HCT116 (cell line): ENCODE measurements at regions not wholly inside any gene's neighbourhood (a gene's known extent, or its start where the extent isn't known, plus 50 kb on each side); places are given as distances from the start of the nearest gene placed in this dataset.

Experiments used
- ATAC-seq: fragments of 200-7000 bp; cut with Tn5 transposase; 2 replicates; pipeline ENCODE4 v1.9.1; 2020; ENCODE audit warnings: mild to moderate bottlenecking, moderate library complexity
- BruUV-seq: library from RNA; stranded (reverse); fragments of 400-500 nt; replicated peaks from 2 replicates; lab custom pipeline; 2021; lab: Mats Ljungman, UMichigan
- CTCF ChIA-PET: fragments of 300-600 bp; sonication (Branson Sonifier 250); formaldehyde crosslinking; loops from one replicate; lab custom pipeline; 2021; ENCODE audit warnings: antibody characterized with exemption; lab: Charles Lee
- POLR2A ChIA-PET: fragments of 300-600, 350-600 bp; sonication (Branson Sonifier 250); formaldehyde crosslinking; loops from one replicate; lab custom pipeline; 2021; ENCODE audit warnings: antibody characterized with exemption; lab: Charles Lee
- RAD21 ChIA-PET, 2 experiments: fragments of 300-600 bp; sonication (Branson Sonifier 250); formaldehyde crosslinking; loops; one replicate each; lab custom pipeline; 2023; ENCODE audit warnings: low total read pairs in 2 of 2; ENCODE audit not compliant: uncharacterized antibody in 2 of 2, unreplicated experiment in 2 of 2, low non-redundant PET in 1 of 2; lab: Charles Lee
- DNase-seq: peaks from one replicate; pipeline ENCODE4 v3.0.0-alpha.2; 2010; ENCODE audit warnings: low read depth, low spot score
- H2AFZ ChIP-seq: fragments of 200-600 bp; shearing (Covaris generic), sonication (generic); 2 replicates; pipeline ENCODE4 v1.6.1; 2017; ENCODE audit warnings: low read depth, mixed run types, mixed read lengths, antibody characterized with exemption, low read length; ENCODE audit not compliant: poor library complexity, severe bottlenecking
- H3K27ac ChIP-seq: 2 replicates; pipeline ENCODE4 v1.5.1; 2012; ENCODE audit warnings: low read depth, low read length
- H3K27me3 ChIP-seq: fragments of 200-600 bp; sonication (generic); 2 replicates; pipeline ENCODE4 v1.6.1; 2016; ENCODE audit warnings: mixed run types, low read length, mixed read lengths; ENCODE audit not compliant: insufficient read depth
- H3K36me3 ChIP-seq, 2 experiments: fragments of 200-500 bp in 1 of 2; fragments of 200-600 bp in 1 of 2; sonication (Bioruptor generic) in 1 of 2; sonication (generic) in 1 of 2; 2 replicates each; pipeline versions ENCODE4 v1.5.1 to v1.6.1; 2014 to 2016; ENCODE audit warnings: low read length in 2 of 2, inconsistent platforms in 1 of 2, mixed read lengths in 1 of 2, mixed run types in 1 of 2; ENCODE audit not compliant: insufficient read depth in 2 of 2, control insufficient read depth in 1 of 2
- H3K4me1 ChIP-seq, 2 experiments: fragments of 200-600 bp in 1 of 2; sonication (generic) in 1 of 2; 2 replicates each; pipeline versions ENCODE4 v1.5.1 to v1.6.1; 2012 to 2017; ENCODE audit warnings: low read length in 2 of 2, inconsistent platforms in 1 of 2, mild to moderate bottlenecking in 1 of 2, mixed read lengths in 1 of 2, mixed run types in 1 of 2, moderate library complexity in 1 of 2; ENCODE audit not compliant: insufficient read depth in 2 of 2, control insufficient read depth in 1 of 2
- H3K4me2 ChIP-seq: fragments of 200-600 bp; sonication (generic); 2 replicates; pipeline ENCODE4 v1.6.1; 2017; ENCODE audit warnings: mixed run types, low read length, mixed read lengths
- H3K4me3 ChIP-seq, 2 experiments: fragments of 200-600 bp in 1 of 2; sonication (generic) in 1 of 2; replicated peaks in 1 of 2; 2 replicates each; pipeline ENCODE4 v1.5.1; 2011 to 2016; ENCODE audit warnings: low read length in 2 of 2, control low read depth in 1 of 2, low read depth in 1 of 2, mild to moderate bottlenecking in 1 of 2, mixed read lengths in 1 of 2, mixed run types in 1 of 2
- H3K79me2 ChIP-seq: fragments of 200-600 bp; sonication (generic); 2 replicates; pipeline ENCODE4 v1.6.1; 2017; ENCODE audit warnings: mild to moderate bottlenecking, mixed run types, low read length, moderate library complexity, mixed read lengths; ENCODE audit not compliant: insufficient read depth
- H3K9ac ChIP-seq: fragments of 200-600 bp; sonication (generic); 2 replicates; pipeline ENCODE4 v1.6.1; 2016; ENCODE audit warnings: low read length, mixed read lengths
- H3K9me2 ChIP-seq: fragments of 200-600 bp; sonication (generic), shearing (Covaris generic); 2 replicates; pipeline ENCODE4 v1.6.1; 2017; ENCODE audit warnings: mixed run types, mild to moderate bottlenecking, moderate library complexity; ENCODE audit not compliant: insufficient read depth
- H3K9me3 ChIP-seq, 2 experiments: fragments of 200-500 bp in 1 of 2; fragments of 200-600 bp in 1 of 2; sonication (Bioruptor generic) in 1 of 2; sonication (generic) in 1 of 2; 2 replicates each; pipeline ENCODE4 v1.6.1; 2014 to 2017; ENCODE audit warnings: low read length in 2 of 2, mixed read lengths in 2 of 2, inconsistent platforms in 1 of 2, low read depth in 1 of 2, mild to moderate bottlenecking in 1 of 2, mixed run types in 1 of 2, moderate library complexity in 1 of 2; ENCODE audit not compliant: control insufficient read depth in 1 of 2, insufficient read depth in 1 of 2
- H4K20me1 ChIP-seq: fragments of 200-600 bp; sonication (generic), shearing (Covaris generic); 2 replicates; pipeline ENCODE4 v1.6.1; 2017; ENCODE audit warnings: mixed run types, mild to moderate bottlenecking, moderate library complexity; ENCODE audit not compliant: insufficient read depth
- CBX3 ChIP-seq: IDR thresholded peaks from 2 replicates; pipeline ENCODE4 v1.6.1; 2012; ENCODE audit warnings: low read depth
- EGR1 ChIP-seq: IDR thresholded peaks from 2 replicates; pipeline ENCODE4 v1.6.1; 2012; ENCODE audit warnings: low read depth
- ELF1 ChIP-seq: IDR thresholded peaks from 2 replicates; pipeline ENCODE4 v1.6.1; 2012; ENCODE audit warnings: low read depth, borderline replicate concordance
- EZH2 ChIP-seq: fragments of 200-600 bp; sonication (generic); IDR thresholded peaks from 2 replicates; pipeline ENCODE4 v1.6.1; 2017; ENCODE audit warnings: antibody characterized with exemption, mixed run types
- EZH2phosphoT487 ChIP-seq: fragments of 200-600 bp; IDR thresholded peaks from 2 replicates; pipeline ENCODE4 v1.6.1; 2018; ENCODE audit warnings: antibody characterized with exemption, borderline replicate concordance
- FOSL1 ChIP-seq: IDR thresholded peaks from 2 replicates; pipeline ENCODE4 v1.6.1; 2012; ENCODE audit warnings: low read depth
- JUND ChIP-seq: IDR thresholded peaks from 2 replicates; pipeline ENCODE4 v1.6.1; 2012
- POLR2A ChIP-seq: IDR thresholded peaks from 2 replicates; pipeline ENCODE4 v1.7.0; 2011; ENCODE audit warnings: borderline replicate concordance; ENCODE audit not compliant: insufficient read depth, insufficient read length; ENCODE audit errors: extremely low read depth
- POLR2AphosphoS5 ChIP-seq: IDR thresholded peaks from 2 replicates; pipeline ENCODE4 v1.6.1; 2011; ENCODE audit warnings: mild to moderate bottlenecking, low read depth, low read length, moderate library complexity
- RAD21 ChIP-seq: IDR thresholded peaks from 2 replicates; pipeline ENCODE4 v1.6.1; 2012; ENCODE audit warnings: low read depth, mild to moderate bottlenecking
- REST ChIP-seq: IDR thresholded peaks from 2 replicates; pipeline ENCODE4 v1.6.1; 2012; ENCODE audit warnings: low read depth
- SP1 ChIP-seq: IDR thresholded peaks from 2 replicates; pipeline ENCODE4 v1.6.1; 2012; ENCODE audit warnings: low read depth
- TCF7L2 ChIP-seq: IDR thresholded peaks from 2 replicates; pipeline ENCODE4 v1.7.0; 2011; ENCODE audit warnings: borderline replicate concordance, inconsistent platforms; ENCODE audit not compliant: insufficient read depth, insufficient read length; ENCODE audit errors: extremely low read depth
- YY1 ChIP-seq: IDR thresholded peaks from 2 replicates; pipeline ENCODE4 v1.6.1; 2011; ENCODE audit warnings: low read length, low read depth, moderate library complexity, mild to moderate bottlenecking; ENCODE audit not compliant: insufficient replicate concordance; ENCODE audit errors: extremely low read depth
- ZFX ChIP-seq: fragments of 450-650 bp; IDR thresholded peaks from 2 replicates; pipeline ENCODE4 v1.6.1; 2017
- ZNF274 ChIP-seq: fragments of 200-500 bp; sonication (Bioruptor generic); IDR thresholded peaks from 2 replicates; pipeline ENCODE4 v1.6.1; 2014; ENCODE audit warnings: mild to moderate bottlenecking, low read depth, low read length, inconsistent platforms
- intact Hi-C: fragments of 100-400 bp; cut with micrococcal nuclease; formaldehyde crosslinking; loops from 2 replicates; pipeline ENCODE4 v1.10.0; 2022
- TF ChIP-seq, protein P1 (sequence below), 3 experiments: fragments of 200-600 bp in 1 of 3; sonication (generic) in 1 of 3; IDR thresholded peaks in 2 of 3; conservative IDR thresholded peaks in 1 of 3; 2 replicates each; pipeline ENCODE4 v1.5.1; 2012 to 2017; ENCODE audit warnings: low read depth in 2 of 3, low read length in 2 of 3, antibody characterized with exemption in 1 of 3, borderline replicate concordance in 1 of 3, control low read depth in 1 of 3, mild to moderate bottlenecking in 1 of 3, mixed read lengths in 1 of 3, mixed run types in 1 of 3, moderate library complexity in 1 of 3; ENCODE audit not compliant: insufficient read depth in 1 of 3
- TF ChIP-seq, protein P2 (sequence below): IDR thresholded peaks from 2 replicates; pipeline ENCODE4 v1.6.1; 2012
- TF ChIP-seq, protein P3 (sequence below): IDR thresholded peaks from 2 replicates; pipeline ENCODE4 v1.6.1; 2011; ENCODE audit warnings: mild to moderate bottlenecking, low read length, moderate library complexity; ENCODE audit not compliant: insufficient replicate concordance; ENCODE audit errors: extremely low read depth

DNA sequence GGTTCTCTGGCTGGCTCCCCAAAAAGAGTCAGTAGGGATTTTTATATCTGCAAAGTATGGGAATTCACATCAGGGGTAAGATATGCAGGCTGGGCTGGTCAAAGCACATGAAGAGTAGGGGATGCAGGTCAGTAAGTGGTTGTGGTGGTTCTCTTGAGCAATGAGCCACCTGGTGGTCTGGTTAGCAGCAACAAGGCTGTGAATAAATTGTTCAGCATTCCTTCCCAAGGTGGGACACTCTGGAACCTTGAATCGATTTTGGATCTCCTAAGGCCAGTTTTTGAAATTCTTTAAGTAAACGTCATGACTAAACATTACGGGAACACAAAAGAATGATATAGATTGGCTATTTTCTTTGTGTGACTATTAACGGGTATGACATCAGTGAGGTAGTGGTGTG, 563.0 kb upstream of the NEGR1 start:
- no peak for ATAC-seq
- Histone ChIP-seq H3K9me3 (peaks cover 11 to 13% of the 10 kb centered on the region in 2 experiments; a peak in 2 of 4 replicates), H3K79me2 (no peaks in the 10 kb centered on the region), H3K27me3 (no peaks in the 10 kb centered on the region), H3K4me1 (no peaks in the 10 kb centered on the region), H3K4me3 (no peak overlapping the region), H3K9ac (no peak overlapping the region), H3K27ac (no peak overlapping the region), H2AFZ (no peak overlapping the region), H4K20me1 (no peaks in the 10 kb centered on the region), H3K9me2 (no peaks in the 10 kb centered on the region), H3K36me3 (no peaks in the 10 kb centered on the region), H3K4me2 (no peak overlapping the region)
- POLR2A ChIA-PET, result no interaction called here
- intact Hi-C loops, result no loop called here
- BruUV-seq, result no TSS peak
- no peak for TF ChIP-seq JUND
- TF ChIP-seq ELF1, result no peak
- TF ChIP-seq, protein P1, sequence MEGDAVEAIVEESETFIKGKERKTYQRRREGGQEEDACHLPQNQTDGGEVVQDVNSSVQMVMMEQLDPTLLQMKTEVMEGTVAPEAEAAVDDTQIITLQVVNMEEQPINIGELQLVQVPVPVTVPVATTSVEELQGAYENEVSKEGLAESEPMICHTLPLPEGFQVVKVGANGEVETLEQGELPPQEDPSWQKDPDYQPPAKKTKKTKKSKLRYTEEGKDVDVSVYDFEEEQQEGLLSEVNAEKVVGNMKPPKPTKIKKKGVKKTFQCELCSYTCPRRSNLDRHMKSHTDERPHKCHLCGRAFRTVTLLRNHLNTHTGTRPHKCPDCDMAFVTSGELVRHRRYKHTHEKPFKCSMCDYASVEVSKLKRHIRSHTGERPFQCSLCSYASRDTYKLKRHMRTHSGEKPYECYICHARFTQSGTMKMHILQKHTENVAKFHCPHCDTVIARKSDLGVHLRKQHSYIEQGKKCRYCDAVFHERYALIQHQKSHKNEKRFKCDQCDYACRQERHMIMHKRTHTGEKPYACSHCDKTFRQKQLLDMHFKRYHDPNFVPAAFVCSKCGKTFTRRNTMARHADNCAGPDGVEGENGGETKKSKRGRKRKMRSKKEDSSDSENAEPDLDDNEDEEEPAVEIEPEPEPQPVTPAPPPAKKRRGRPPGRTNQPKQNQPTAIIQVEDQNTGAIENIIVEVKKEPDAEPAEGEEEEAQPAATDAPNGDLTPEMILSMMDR (IDR thresholded peaks at IDR 0.05 in 2 of 3, conservative IDR thresholded peaks at IDR 0.05 in 1 of 3; ENCODE audit: borderline replicate concordance in 1 of 3, insufficient read depth in 1 of 3, low read depth in 2 of 3, low read length in 2 of 3), result no peak
- TF ChIP-seq POLR2AphosphoS5, result no peak
- TF ChIP-seq ZNF274, result no peak
- no peak for TF ChIP-seq YY1
- no peak for TF ChIP-seq POLR2A
- TF ChIP-seq EZH2, result no peak
- no peak for TF ChIP-seq SP1
- no peak for TF ChIP-seq FOSL1
- TF ChIP-seq RAD21, result no peak
- TF ChIP-seq, protein P2, sequence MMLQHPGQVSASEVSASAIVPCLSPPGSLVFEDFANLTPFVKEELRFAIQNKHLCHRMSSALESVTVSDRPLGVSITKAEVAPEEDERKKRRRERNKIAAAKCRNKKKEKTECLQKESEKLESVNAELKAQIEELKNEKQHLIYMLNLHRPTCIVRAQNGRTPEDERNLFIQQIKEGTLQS, result no peak
- TF ChIP-seq EGR1, result no peak
- TF ChIP-seq EZH2phosphoT487, result no peak
- no peak for TF ChIP-seq REST
- no peak for TF ChIP-seq ZFX
- TF ChIP-seq, protein P3, sequence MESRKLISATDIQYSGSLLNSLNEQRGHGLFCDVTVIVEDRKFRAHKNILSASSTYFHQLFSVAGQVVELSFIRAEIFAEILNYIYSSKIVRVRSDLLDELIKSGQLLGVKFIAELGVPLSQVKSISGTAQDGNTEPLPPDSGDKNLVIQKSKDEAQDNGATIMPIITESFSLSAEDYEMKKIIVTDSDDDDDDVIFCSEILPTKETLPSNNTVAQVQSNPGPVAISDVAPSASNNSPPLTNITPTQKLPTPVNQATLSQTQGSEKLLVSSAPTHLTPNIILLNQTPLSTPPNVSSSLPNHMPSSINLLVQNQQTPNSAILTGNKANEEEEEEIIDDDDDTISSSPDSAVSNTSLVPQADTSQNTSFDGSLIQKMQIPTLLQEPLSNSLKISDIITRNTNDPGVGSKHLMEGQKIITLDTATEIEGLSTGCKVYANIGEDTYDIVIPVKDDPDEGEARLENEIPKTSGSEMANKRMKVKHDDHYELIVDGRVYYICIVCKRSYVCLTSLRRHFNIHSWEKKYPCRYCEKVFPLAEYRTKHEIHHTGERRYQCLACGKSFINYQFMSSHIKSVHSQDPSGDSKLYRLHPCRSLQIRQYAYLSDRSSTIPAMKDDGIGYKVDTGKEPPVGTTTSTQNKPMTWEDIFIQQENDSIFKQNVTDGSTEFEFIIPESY, result no peak
- no peak for TF ChIP-seq CBX3
- TF ChIP-seq TCF7L2, result no peak
- RAD21 ChIA-PET, result no interaction called here
- CTCF ChIA-PET, result no interaction called here
- no peak for DNase-seq
